Uterus (tissue), 2 donors: ENCODE measurements at regions not wholly inside any gene's neighbourhood (a gene's known extent, or its start where the extent isn't known, plus 50 kb on each side); places are given as distances from the start of the nearest gene placed in this dataset.

Experiments used
- POLR2A ChIP-seq, 2 donors: fragments of 450-650 bp; IDR thresholded peaks; one replicate each; pipeline ENCODE4 v1.6.1; 2016; ENCODE audit warnings: antibody characterized with exemption in 2 of 2, mild to moderate bottlenecking in 1 of 2, moderate library complexity in 1 of 2
- TF ChIP-seq, protein P1 (sequence below), 4 experiments: fragments of 200-600 bp in 2 of 4; fragments of 450-650 bp in 2 of 4; sonication (generic) in 2 of 4; IDR thresholded peaks; one replicate each; pipeline ENCODE4 v1.5.1; 2016 to 2019; ENCODE audit warnings: antibody characterized with exemption in 4 of 4, mild to moderate bottlenecking in 2 of 4, moderate library complexity in 1 of 4

DNA sequence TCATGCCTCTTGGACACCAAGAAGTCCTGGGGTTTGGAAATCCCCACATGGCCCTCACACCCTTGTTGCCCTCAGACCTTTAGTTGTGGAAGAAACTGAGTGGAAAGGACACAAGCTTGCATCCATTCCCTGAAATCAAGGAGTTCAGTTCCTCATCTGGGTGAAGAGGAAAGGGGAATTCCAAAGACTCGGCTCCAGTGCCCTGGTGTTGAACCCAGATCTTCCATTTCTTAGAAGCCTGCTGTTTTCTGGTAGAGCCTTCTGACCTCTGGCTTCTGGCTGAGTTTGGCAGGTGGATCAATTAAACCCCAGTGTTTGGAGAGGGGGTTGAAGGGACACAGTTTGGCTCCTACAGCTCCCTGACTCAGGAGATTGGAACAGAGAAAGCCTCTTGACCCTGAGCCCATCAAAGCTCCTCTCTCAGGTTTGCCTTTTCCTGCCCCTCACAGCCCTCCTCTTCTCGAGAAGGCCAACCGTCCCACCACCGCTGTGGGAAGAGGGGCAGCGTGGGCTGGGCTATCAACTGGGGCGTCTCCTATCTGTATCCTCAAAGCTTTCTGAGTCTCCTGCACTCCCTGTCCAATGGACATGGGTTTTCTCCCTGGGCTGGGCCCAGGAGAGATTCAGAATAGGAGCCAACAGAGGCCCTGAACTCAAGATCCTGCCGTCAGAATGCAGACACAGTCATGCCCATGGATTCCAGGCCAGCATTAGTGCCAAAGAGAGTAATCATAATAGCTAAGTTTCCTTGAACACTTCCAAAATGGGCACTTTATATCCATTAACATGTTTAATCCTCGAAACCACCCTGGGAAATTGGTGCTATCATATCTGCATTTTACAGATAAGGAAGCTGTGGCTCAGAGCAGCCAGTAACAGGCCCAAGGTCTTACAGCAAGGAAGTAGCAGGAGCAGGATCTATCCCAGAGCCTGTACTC is 146.2 kb downstream of the VEGFA start:
- TF ChIP-seq POLR2A (IDR thresholded peaks at IDR 0.05), result no peak
- TF ChIP-seq, protein P1, sequence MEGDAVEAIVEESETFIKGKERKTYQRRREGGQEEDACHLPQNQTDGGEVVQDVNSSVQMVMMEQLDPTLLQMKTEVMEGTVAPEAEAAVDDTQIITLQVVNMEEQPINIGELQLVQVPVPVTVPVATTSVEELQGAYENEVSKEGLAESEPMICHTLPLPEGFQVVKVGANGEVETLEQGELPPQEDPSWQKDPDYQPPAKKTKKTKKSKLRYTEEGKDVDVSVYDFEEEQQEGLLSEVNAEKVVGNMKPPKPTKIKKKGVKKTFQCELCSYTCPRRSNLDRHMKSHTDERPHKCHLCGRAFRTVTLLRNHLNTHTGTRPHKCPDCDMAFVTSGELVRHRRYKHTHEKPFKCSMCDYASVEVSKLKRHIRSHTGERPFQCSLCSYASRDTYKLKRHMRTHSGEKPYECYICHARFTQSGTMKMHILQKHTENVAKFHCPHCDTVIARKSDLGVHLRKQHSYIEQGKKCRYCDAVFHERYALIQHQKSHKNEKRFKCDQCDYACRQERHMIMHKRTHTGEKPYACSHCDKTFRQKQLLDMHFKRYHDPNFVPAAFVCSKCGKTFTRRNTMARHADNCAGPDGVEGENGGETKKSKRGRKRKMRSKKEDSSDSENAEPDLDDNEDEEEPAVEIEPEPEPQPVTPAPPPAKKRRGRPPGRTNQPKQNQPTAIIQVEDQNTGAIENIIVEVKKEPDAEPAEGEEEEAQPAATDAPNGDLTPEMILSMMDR (IDR thresholded peaks at IDR 0.05), result no peak
